Upper lobe of left lung (tissue), 4 donors: ENCODE measurements at regions not wholly inside any gene's neighbourhood (a gene's known extent, or its start where the extent isn't known, plus 50 kb on each side); places are given as distances from the start of the nearest gene placed in this dataset.

Experiments used
- CTCF ChIP-seq, 6 experiments: fragments of 450-650 bp in 4 of 6; fragments of 200-600 bp in 2 of 6; sonication (generic) in 2 of 6; IDR thresholded peaks; one replicate each; pipeline ENCODE4 v1.5.1; 2016 to 2019; ENCODE audit warnings: antibody characterized with exemption in 6 of 6
- EP300 ChIP-seq, 4 donors: sonication (generic); formaldehyde crosslinking; IDR thresholded peaks; one replicate each; pipeline ENCODE4 v1.5.1; 2017; ENCODE audit warnings: antibody characterized with exemption in 4 of 4, control low read depth in 2 of 4
- POLR2AphosphoS5 ChIP-seq, 2 donors: sonication (generic); formaldehyde crosslinking; IDR thresholded peaks; one replicate each; pipeline ENCODE4 v1.5.1; 2017; ENCODE audit warnings: antibody characterized with exemption in 2 of 2

- TF ChIP-seq EP300 (IDR thresholded peaks at IDR 0.05) (no peak), POLR2AphosphoS5 (IDR thresholded peaks at IDR 0.05) (no peak), CTCF (IDR thresholded peaks at IDR 0.05) (no peak)
These were observed 422.2 kb downstream of the PDHA2 start for GRCh38 chr4:96262057-96262456.
